Posterior vena cava (tissue), 2 donors: ENCODE measurements at regions not wholly inside any gene's neighbourhood (a gene's known extent, or its start where the extent isn't known, plus 50 kb on each side); places are given as distances from the start of the nearest gene placed in this dataset.
"Not testable (repeated sequence)": the region's sequence is repeated elsewhere in the genome, so short reads cannot be mapped to it uniquely, and the experiment has no call there.

Source experiments
- DNase-seq: peaks from one replicate; pipeline ENCODE4 v3.0.0-alpha.2; 2020; ENCODE audit warnings: low spot score
- intact Hi-C, 2 donors: fragments of 100-400 bp; cut with DNase I; formaldehyde crosslinking; loops; one replicate each; pipeline versions ENCODE4 v1.14.1 to v1.14.2; 2022 to 2023
- donor health status: DM: yes; HTN: yes; CAD: no.
- donor health status: DM: yes; HTN: yes; CAD: no.

DNA sequence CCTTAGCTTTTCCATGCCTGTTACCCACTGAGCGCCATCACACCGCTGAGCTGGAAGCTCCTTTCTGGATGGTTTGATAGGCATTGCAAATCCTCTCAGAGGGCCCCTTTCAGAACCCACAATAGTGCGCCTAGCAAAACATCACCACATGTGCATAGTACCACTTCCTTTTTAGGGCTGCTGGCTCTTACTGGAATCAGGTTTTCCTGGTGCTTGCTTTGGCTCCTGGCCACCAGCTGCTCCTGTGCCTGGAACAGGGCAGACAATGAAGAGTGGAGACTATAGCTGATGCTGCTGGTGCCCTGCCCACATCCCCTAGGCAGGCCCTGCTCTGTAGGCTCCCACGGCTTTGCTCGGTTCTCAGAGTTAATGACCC is 163.6 kb upstream of the SEMA6A start:
- DNase-seq: no peak
- intact Hi-C loops: no loop called here

DNA sequence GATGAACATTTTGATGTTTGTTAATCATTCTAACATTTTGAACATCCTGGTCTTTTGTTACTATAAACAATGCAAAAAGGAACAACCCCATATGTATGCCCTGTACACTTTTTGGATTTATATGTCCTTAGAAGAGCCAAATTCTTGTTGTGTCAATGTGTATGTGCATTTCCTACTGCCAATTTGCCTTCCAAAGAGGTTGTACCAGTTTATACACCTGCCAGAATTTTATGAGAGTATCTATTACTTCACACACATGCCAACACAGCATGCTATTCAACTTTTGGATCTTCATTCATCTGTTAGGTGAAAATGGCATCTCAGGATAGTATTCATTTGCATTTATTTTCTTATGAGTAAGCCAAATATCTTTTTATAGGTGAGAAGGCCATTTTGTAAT is 162.0 kb upstream of the SEMA6A start:
- no peak for DNase-seq

DNA sequence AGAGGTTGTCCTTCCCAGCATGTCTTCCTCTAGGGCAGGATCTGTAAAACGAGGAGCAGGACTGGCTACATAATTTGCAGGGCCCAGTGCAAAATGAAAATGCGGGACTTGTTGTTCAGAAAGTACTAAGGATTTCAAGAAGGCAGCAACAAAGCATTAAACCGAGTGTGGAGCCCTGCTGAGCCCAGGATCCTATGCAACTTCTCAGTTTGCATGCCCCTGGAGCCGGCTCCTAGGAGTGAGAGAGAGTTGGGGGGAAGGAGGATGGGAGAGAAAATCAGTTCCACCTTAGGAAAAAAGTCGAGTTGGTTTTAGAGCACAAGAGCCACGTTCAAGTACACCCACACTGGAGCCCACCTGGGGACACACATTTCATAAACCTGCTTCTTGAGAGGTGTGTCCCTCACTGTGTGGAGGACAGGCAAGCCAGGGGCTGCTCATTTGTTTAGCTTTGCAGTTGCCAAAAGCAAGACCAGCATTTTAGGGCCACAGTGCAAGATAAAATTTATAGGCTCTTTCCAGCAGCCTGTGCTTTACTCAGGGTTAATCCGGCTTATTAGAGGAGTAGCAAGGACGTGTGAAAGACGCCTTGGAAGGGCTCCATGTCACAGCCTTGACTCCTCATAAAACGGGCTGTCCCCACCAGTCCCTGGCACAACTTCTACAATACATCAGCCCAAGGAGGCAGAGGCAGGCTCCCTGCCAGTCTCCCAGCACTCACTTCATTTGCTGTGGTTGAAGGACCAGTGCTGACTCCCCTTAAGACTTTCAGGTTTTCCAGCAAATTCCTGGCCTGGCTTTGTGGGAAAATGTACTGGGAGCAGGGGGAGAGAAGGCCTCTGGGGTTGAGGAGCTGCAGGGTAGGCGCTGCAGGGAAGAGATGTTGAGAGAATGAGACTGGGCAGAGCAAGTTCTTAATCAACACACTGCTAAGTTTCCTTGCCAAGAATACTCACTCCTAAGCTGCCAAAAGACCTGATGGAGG is 159.7 kb upstream of the SEMA6A start:
- no peak for DNase-seq
- intact Hi-C loops: no loop called here

More for the DNA sequence above, 162.0 kb upstream of the SEMA6A start:
- intact Hi-C loops: no loop called here

GRCh38 chr5:116732591-116732990 is 158.0 kb upstream of the SEMA6A start:
- intact Hi-C loops: no loop called here
- no peak for DNase-seq

GRCh38 chr5:116731432-116731831 is 156.8 kb upstream of the SEMA6A start:
- intact Hi-C loops: no loop called here

GRCh38 chr5:116730706-116731105 is 156.1 kb upstream of the SEMA6A start:
- intact Hi-C loops: no loop called here
- no peak for DNase-seq

More at GRCh38 chr5:116731432-116731831, 156.8 kb upstream of the SEMA6A start:
- no peak for DNase-seq

DNA sequence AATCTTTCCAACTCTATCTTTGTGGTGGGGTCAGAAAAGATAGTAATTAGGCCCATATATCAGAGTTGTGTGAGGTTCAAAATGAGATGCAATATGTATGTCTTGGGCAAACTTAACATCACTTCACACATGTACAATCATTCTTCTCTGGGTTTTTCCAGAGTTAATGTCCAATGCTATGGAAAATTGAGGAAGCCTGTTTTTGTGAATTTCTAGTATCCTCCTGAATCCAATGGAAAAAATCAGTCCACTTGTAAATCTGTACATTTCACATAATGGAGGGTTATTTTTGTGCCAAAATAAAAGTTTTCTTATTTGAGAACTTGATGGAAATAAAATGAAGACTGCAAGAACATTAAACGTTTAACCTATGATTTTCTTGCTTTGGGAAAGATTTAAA is 155.6 kb upstream of the SEMA6A start:
- intact Hi-C loops: no loop called here
- DNase-seq: no peak

DNA sequence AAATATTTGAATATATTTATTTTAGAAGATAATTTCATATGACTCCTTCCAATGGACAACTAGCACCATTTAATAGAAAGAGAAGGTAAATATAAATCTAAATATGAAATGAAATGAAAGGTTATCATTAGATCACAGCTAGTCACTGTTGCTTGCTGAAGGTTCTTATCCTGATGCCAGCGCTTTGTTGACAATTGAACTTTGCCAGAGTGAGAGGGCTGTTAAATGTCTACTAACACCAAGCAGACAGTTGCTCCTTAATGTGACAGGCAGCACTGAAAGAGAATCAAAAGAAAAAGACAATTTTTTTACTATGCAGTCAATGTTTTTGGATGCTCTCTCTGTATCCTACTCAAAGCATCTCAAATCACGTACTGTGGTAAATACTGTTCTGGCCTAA is 152.6 kb upstream of the SEMA6A start:
- DNase-seq: no peak
- intact Hi-C loops: no loop called here

GRCh38 chr5:116726180-116726579 is 151.6 kb upstream of the SEMA6A start:
- DNase-seq, intact Hi-C loops: not testable (repeated sequence)

GRCh38 chr5:116724971-116725370 is 150.3 kb upstream of the SEMA6A start:
- no peak for DNase-seq
- intact Hi-C loops: no loop called here

DNA sequence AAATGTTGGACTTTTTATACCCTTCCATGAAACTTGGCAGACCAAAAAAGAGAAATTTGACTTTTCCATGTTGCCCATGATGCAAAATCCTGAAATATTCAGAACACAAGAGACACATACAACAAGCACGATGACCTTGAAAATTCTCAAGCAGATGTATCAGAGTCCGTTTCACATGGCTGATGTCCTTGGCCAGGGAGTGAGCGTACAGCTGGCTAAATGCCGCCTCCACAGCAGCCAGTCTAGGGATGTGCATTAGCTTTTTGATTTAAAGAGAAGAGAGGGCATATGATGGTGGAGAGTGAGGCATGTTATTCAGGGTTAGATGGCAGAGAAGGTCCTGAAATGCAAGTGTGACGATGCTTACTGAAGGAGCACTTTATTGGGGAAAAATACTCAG is 148.0 kb upstream of the SEMA6A start:
- no peak for DNase-seq
- intact Hi-C loops: no loop called here

- intact Hi-C loops: no loop called here
- no peak for DNase-seq
These were observed 144.5 kb upstream of the SEMA6A start for GRCh38 chr5:116719106-116719505.

- DNase-seq: no peak
- intact Hi-C loops: no loop called here
These were observed 143.7 kb upstream of the SEMA6A start for GRCh38 chr5:116718317-116718716.

DNA sequence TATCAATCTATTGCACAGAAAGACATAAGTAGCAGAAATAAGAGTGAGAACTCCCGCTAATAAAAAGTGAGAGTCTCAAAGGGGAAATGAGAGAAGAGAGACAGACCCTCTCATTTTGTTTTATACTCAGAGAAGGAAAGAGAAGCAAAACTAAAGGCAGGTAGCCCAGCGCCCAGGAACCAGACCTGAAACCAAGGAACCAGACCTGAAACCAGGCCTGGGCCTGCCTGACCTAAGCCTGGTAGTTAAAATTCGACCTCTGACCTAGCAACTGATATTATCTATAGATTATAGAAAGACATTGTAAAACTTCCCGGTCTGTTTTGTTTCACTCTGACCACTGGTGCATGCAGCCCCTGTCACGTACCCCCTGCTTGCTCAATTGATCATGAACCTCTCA is 134.5 kb upstream of the SEMA6A start:
- intact Hi-C loops: no loop called here

GRCh38 chr5:116705121-116705519 is 130.5 kb upstream of the SEMA6A start:
- intact Hi-C loops, DNase-seq: not testable (repeated sequence)

More for the DNA sequence above, 134.5 kb upstream of the SEMA6A start:
- no peak for DNase-seq

DNA sequence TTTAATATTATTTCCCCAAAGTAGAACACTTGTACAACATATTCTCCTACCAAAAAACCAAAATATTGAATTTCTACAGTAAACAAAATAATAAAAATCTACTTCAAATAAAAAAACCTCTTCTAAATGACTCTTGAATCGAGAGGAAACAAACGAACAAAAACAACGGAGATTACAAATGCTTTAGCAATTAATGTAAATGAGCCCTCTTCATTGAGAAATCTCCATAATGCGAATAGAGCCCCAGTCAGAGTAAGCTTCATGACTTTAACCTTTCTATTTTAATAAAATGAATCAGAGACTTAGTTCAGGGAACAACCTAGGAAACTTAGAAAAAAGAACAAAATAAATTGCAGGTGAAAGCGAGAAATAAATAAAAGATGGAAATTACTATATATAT is 129.3 kb upstream of the SEMA6A start:
- intact Hi-C loops: no loop called here
- DNase-seq: no peak

DNA sequence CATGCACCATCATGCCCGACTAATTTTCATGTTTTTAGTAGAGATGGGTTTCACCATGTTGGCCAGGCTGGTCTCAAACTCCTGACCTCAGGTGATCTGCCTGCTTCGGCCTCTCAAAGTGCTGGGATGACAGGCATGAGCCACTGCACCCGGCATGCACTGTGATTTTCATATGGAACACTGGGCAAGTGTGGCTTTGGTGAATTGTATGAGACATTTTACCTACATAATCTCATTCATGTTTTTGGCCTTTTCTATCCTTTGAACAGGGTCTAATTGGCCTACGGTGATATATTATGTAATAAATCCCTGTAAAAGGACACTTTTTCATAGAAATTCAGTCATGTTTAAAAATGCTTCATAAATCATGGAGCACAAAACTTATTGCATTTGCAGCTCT is 128.7 kb upstream of the SEMA6A start:
- intact Hi-C loops: no loop called here
- no peak for DNase-seq

DNA sequence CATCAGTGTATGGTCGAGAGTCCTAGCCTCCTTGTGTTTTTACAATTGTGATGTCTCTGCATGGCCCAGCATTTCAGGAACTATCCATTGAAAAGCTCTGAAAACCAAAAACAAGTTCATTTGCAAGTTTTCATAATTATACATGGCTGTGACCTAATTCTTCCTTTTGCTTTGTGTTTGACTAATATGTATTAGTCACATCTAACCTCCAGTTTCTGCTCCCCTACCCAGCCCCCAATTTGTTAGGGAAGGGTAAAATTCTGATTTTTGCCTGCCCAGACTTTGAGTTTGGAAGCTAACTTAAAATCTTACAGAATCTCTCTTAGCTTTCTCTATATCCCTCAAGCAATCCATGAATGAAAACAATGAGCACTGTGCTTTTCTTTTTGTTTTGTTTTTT is 128.2 kb upstream of the SEMA6A start:
- no peak for DNase-seq
- intact Hi-C loops: no loop called here

DNA sequence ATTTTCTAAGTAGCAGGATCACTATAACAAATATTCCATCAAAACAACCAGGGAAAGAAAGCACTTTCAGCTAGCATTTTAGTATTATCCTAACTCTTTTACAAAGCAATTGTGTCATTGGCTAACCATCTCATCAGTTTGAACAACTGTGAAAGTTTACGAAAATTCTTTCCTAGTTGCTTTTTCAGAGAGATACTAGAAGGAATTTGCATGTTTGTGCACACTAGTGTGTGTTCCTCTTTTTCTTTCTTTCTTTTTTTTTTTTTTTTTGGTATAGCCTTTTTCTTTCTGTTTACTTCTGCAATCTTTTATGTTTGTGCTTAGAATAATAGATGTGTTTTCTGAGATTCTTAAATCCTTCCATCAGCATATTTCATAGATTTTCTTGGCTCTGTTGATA is 124.7 kb upstream of the SEMA6A start:
- intact Hi-C loops: no loop called here
- DNase-seq: no peak

DNA sequence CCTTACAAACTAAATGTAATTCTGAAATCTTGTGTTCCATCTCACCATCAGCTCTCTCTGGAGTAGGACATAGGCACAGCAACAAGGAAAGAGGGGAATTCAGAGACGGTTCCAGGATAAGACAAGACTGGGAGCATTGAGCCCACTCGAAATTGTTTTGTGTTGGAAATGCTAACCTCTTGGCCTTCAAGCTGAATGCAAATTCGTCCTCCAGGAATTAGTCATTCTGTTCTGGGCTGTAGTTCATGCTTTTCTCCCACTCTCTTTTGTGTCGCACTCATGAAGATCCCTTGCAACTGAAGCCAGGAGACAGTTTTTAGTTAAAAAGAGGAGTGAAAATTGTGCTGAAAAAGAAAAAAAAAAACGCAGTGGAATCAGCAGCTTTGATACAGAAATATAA is 121.7 kb upstream of the SEMA6A start:
- no peak for DNase-seq
- intact Hi-C loops: no loop called here

- no peak for DNase-seq
- intact Hi-C loops: no loop called here
These were observed 121.1 kb upstream of the SEMA6A start for GRCh38 chr5:116695681-116696080.
